Fibroblast of mammary gland (primary cell): ENCODE measurements at regions not wholly inside any gene's neighbourhood (a gene's known extent, or its start where the extent isn't known, plus 50 kb on each side); places are given as distances from the start of the nearest gene placed in this dataset.

Experiments used
- DNase-seq: peaks from one replicate; pipeline ENCODE4 v3.0.0-alpha.2; 2010; ENCODE audit warnings: low read depth
- H3K4me3 ChIP-seq: 2 replicates; pipeline ENCODE4 v1.5.1; 2011; ENCODE audit warnings: low read depth, mild to moderate bottlenecking, low read length, moderate library complexity; ENCODE audit not compliant: control insufficient read depth
- TF ChIP-seq, protein P1 (sequence below): conservative IDR thresholded peaks from 2 replicates; pipeline ENCODE4 v1.5.1; 2011; ENCODE audit warnings: low read depth, low read length, inconsistent platforms; ENCODE audit not compliant: control insufficient read depth, insufficient read depth

DNA sequence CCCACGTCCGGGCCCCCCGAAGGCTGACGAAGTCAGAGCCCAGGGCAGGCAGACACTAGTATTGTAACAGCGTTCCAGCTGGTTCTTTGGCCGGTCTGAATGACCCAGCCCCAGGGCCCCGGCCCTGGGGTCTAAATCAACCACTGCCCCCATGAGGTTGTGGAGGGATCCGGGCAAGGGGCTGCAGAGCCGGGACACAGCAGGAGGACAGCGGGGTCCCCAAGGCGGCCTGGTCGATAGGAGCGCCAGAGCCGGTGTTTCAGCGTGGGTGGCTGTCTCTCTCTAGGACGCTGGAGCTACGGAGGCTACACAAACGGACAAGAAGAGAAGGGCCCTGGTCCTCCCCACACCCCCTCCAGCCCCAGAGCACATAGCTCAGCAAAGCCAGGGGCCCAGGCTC, 101.8 kb downstream of the RBFOX3 start:
- TF ChIP-seq, protein P1, sequence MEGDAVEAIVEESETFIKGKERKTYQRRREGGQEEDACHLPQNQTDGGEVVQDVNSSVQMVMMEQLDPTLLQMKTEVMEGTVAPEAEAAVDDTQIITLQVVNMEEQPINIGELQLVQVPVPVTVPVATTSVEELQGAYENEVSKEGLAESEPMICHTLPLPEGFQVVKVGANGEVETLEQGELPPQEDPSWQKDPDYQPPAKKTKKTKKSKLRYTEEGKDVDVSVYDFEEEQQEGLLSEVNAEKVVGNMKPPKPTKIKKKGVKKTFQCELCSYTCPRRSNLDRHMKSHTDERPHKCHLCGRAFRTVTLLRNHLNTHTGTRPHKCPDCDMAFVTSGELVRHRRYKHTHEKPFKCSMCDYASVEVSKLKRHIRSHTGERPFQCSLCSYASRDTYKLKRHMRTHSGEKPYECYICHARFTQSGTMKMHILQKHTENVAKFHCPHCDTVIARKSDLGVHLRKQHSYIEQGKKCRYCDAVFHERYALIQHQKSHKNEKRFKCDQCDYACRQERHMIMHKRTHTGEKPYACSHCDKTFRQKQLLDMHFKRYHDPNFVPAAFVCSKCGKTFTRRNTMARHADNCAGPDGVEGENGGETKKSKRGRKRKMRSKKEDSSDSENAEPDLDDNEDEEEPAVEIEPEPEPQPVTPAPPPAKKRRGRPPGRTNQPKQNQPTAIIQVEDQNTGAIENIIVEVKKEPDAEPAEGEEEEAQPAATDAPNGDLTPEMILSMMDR, result no peak
- DNase-seq, result no peak
- no peak overlapping the region for H3K4me3 ChIP-seq

GRCh38 chr17:79508291-79508716, 102.5 kb downstream of the RBFOX3 start:
- no peak for DNase-seq
- no peak overlapping the region for H3K4me3 ChIP-seq

DNA sequence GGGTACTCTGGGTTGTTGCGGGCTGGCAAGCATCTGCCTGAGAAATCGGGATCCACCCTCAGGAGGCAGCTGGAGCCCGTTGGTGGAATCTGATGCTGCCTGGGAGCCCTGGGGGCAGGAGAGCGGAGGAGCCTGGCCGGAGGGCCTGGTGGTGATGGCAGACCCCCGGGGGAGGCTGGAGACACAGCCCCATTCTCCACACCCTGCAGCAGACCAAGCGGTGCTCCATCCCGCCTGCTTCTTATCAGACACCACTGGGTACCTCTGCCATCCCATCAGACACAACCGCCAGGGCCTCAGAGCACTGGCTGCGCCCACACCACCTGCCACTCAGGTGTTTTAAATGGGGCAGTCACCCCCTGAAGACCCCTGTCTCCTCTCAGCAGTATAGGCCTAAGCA, 103.9 kb downstream of the RBFOX3 start:
- DNase-seq, result no peak
- TF ChIP-seq, protein P1, result no peak
- H3K4me3 ChIP-seq, result no peak overlapping the region

More at GRCh38 chr17:79508291-79508716, 102.5 kb downstream of the RBFOX3 start:
- TF ChIP-seq, protein P1, result no peak

DNA sequence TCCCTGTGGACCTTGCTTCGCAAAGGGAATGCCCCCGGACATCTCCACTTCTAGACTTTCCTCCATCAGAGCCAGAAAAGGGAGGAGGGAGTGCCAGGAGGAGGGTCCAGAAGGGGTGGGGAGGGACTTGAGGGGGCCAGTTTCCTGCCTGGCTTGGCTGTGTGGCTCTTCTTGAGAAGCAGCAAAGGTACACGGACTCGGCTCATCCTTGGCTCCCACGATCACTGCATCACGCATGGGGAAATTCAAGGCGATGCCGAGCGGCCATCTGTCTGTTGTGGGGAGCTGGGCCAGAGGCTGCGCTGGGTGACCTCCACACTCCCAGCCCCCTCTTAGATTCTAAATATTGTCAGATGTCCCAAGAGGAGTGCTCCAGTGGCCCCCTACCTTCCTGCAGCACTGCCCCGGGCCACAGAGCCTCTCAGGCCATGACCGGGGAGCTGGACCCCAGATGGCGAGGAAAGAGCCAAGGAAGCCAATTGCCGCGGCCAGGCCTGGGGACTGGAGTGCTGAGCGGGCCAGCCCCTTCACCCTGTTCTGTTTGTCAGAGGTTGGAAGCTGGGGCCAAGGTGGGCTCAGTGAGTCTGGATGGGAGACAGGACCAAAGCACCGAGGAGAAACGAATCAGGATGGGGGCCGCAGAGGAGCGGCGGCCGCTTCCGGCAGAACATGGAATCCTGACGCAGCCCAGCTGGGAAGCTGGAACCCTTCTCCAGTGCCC, 104.5 kb downstream of the RBFOX3 start:
- no peak for DNase-seq
- TF ChIP-seq, protein P1, result no peak
- H3K4me3 ChIP-seq, result no peak overlapping the region

DNA sequence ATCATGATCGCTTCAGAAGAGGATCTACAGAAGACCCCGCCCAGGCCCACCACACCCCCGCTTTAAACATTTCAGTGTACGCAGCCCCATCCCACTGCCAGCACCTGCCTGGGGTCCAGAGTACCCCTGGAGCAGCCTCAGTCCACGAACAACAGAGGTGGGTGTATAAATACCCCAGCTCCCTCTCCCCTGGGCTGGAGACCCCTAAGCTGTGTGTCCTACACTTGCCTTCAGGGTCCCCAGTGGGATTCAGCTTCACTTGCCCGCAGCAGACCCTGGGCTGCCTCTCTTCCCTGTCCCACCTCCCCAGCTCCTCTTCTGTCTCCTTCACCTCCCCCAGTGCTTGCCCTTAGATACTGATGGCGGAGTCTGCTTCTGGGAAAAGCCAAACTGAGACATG, 105.7 kb downstream of the RBFOX3 start:
- no peak for DNase-seq
- TF ChIP-seq, protein P1, result no peak
- H3K4me3 ChIP-seq, result no peak overlapping the region

- TF ChIP-seq, protein P1, result no peak
- no peak for DNase-seq
- no peak overlapping the region for H3K4me3 ChIP-seq
These were observed 106.7 kb downstream of the RBFOX3 start for GRCh38 chr17:79504181-79504605.
